Progenitor cell of endocrine pancreas (in vitro differentiated cells): ENCODE measurements at regions not wholly inside any gene's neighbourhood (a gene's known extent, or its start where the extent isn't known, plus 50 kb on each side); places are given as distances from the start of the nearest gene placed in this dataset.

Experiments used
- DNase-seq: peaks from one replicate; pipeline ENCODE4 v3.0.0; 2021; ENCODE audit warnings: low spot score; ENCODE audit not compliant: unreplicated experiment
- H3K27ac Mint-ChIP-seq: 2 replicates; pipeline ENCODE4 v1.8.0; 2021; ENCODE audit warnings: mild to moderate bottlenecking, moderate library complexity, mixed read lengths
- H3K27me3 Mint-ChIP-seq: 2 replicates; pipeline ENCODE4 v1.8.0; 2021; ENCODE audit warnings: mixed read lengths
- H3K36me3 Mint-ChIP-seq: 2 replicates; pipeline ENCODE4 v1.8.0; 2022; ENCODE audit warnings: mixed read lengths; ENCODE audit not compliant: insufficient read depth
- H3K4me1 Mint-ChIP-seq: 2 replicates; pipeline ENCODE4 v1.8.0; 2021; ENCODE audit warnings: low read depth, mixed read lengths
- H3K4me3 Mint-ChIP-seq: 2 replicates; pipeline ENCODE4 v1.8.0; 2021; ENCODE audit warnings: low read depth, mild to moderate bottlenecking, moderate library complexity, mixed read lengths
- H3K9me3 Mint-ChIP-seq: 2 replicates; pipeline ENCODE4 v1.8.0; 2021; ENCODE audit warnings: low read depth, mixed read lengths
- TF ChIP-seq, protein P1 (sequence below): fragments of 200-600 bp; sonication (generic); IDR thresholded peaks from one replicate; pipeline ENCODE4 v1.5.0; 2021; ENCODE audit warnings: antibody characterized with exemption, mild to moderate bottlenecking; ENCODE audit not compliant: unreplicated experiment

DNA sequence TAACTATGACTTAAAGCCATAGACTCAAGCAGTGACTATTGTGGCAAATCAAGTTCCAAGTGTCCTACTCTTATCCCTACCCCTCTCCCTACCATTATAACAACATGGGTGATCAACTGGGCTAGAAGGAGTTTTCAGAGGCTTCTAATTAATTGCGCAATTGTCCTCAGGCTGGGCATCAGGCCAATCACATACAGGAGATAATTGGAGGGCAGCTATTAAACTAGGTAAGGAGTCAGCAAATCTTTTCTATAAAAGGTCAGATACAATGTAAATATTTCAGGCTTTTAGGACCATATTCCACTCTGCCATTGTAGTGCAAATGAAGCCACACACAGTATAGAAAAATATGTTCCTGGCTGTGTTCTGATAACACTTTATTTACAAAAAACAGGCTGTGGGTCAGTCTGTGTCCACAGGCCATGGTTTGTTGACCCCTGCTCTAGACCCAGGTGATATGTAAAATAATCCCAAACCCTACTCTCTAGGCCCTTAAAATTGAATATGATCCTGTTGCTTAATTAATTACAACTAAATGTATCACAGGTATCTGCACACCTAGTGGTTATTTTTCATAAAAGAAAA, 141.4 kb upstream of the PIK3R1 start:
- Mint-ChIP-seq H3K4me3 (no peak overlapping the region), H3K36me3 (no peaks in the 10 kb centered on the region), H3K27ac (no peak overlapping the region), H3K9me3 (no peaks in the 10 kb centered on the region), H3K4me1 (peaks cover 12% of the 10 kb centered on the region), H3K27me3 (no peaks in the 10 kb centered on the region)
- TF ChIP-seq, protein P1, sequence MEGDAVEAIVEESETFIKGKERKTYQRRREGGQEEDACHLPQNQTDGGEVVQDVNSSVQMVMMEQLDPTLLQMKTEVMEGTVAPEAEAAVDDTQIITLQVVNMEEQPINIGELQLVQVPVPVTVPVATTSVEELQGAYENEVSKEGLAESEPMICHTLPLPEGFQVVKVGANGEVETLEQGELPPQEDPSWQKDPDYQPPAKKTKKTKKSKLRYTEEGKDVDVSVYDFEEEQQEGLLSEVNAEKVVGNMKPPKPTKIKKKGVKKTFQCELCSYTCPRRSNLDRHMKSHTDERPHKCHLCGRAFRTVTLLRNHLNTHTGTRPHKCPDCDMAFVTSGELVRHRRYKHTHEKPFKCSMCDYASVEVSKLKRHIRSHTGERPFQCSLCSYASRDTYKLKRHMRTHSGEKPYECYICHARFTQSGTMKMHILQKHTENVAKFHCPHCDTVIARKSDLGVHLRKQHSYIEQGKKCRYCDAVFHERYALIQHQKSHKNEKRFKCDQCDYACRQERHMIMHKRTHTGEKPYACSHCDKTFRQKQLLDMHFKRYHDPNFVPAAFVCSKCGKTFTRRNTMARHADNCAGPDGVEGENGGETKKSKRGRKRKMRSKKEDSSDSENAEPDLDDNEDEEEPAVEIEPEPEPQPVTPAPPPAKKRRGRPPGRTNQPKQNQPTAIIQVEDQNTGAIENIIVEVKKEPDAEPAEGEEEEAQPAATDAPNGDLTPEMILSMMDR, result no peak
- no peak for DNase-seq

DNA sequence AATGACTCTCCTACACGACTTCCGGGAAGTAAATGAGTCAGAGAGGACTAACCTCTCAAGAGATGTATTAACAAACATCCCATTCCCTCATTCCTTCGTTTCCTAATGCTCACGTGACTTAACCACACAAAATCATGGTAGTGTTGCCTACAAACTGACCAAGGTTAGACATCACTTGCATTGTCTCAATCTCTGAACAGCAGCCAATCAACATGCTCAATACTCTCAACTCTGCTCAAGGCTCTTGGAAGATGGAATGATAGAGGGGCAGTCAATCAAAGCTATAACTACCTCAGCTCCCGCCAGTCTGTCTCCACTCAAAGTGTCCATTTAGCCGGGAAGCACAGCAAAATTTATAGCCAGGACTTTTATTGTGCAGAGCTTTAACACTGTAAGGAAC, 143.8 kb upstream of the PIK3R1 start:
- no peak overlapping the region for H3K27ac Mint-ChIP-seq
- H3K4me1 Mint-ChIP-seq, result peaks cover 4% of the 10 kb centered on the region
- TF ChIP-seq, protein P1, result no peak
- H3K27me3 Mint-ChIP-seq, result no peaks in the 10 kb centered on the region
- no peak overlapping the region for H3K4me3 Mint-ChIP-seq
- H3K36me3 Mint-ChIP-seq, result no peaks in the 10 kb centered on the region
- DNase-seq, result no peak
- no peaks in the 10 kb centered on the region for H3K9me3 Mint-ChIP-seq

DNA sequence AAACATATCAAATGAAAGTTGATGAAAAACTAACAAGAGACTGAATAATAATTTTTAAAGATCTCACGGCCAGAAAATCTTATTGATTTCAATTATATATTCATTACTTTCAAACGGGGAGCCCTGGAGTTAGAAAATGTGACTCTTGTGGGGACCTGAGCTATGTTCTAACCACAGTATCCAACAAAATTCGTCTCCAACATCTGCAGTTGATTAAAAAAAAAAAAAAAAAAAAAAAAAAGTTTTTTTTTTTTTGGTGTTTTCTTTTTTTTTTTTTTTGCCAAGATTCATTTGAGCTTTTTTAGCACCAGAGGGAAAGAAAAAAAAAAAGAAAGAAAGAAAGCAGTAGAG, 144.3 kb upstream of the PIK3R1 start:
- Mint-ChIP-seq H3K27me3 (no peaks in the 10 kb centered on the region), H3K4me1 (peaks cover 4% of the 10 kb centered on the region), H3K27ac (no peak overlapping the region), H3K36me3 (no peaks in the 10 kb centered on the region), H3K4me3 (no peak overlapping the region), H3K9me3 (no peaks in the 10 kb centered on the region)
- DNase-seq, result no peak
- TF ChIP-seq, protein P1, result no peak

DNA sequence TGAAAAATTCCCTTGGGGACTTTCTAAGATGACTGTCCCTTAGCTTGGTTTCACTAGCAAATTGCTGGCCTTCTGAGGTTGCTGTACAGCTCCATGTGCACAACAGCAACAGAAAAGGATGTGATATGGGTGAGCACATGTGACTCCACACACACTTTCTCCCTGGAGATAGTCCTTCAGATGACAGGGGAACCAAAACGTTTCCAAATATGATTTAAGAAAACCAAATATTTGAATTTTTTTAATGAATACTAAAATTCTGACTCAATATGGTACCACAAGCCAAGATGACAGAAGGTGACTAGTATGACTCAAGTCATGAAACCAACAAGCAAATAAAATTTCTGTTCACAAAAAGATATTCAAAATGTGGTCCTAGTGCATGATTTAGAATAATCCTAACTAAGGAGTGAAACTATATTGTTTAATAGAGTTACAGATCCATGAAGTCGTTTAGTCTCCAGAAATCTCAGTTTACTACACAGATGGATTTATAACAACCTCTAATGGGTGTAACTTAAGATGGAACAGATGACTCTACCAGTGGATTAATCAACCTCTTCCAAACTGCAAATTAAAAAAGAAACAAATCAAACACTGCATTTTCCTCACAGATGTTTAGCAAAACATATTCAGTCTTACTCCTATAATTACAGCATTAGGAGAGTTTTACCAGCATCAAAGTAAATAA, 144.8 kb upstream of the PIK3R1 start:
- Mint-ChIP-seq H3K27me3 (no peaks in the 10 kb centered on the region), H3K4me1 (peaks cover 3% of the 10 kb centered on the region), H3K27ac (no peak overlapping the region), H3K9me3 (no peaks in the 10 kb centered on the region), H3K36me3 (no peaks in the 10 kb centered on the region), H3K4me3 (no peak overlapping the region)
- DNase-seq, result no peak
- TF ChIP-seq, protein P1, result no peak

DNA sequence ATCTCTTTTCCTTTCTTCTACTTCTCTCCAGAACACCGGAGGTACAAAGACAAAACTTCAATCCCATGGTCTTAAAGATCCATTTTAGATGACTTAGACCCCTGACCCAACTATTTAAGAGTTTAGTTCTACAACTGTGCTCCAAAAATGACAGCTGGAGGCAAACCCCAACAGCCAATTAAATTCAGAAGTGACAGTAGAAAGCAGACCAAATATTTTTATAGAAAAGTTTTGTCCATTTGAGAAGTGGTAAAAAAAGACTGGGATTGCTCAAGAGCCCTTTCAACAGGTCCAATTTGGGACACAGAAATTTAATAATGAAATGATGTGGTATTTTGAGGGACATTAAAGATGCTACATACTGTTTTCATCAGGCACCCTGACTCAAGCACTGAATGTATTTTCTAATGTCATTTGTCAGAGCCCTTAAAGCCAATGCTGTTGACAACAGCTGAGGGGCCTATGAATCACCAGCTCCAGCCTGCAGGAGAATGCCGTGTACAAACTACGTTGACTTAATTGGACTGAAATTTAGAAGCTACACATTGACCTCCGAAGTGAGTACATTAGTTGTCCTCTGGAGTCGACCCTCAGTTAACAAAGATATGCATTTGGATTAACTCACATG, 147.5 kb upstream of the PIK3R1 start:
- Mint-ChIP-seq H3K4me3 (no peak overlapping the region), H3K4me1 (no peaks in the 10 kb centered on the region), H3K36me3 (peaks cover 1% of the 10 kb centered on the region), H3K9me3 (peaks cover 6% of the 10 kb centered on the region), H3K27me3 (no peaks in the 10 kb centered on the region), H3K27ac (no peak overlapping the region)
- TF ChIP-seq, protein P1, result no peak
- no peak for DNase-seq
